ENCODE measurements at regions not wholly inside any gene's neighbourhood (a gene's known extent, or its start where the extent isn't known, plus 50 kb on each side); places are given as distances from the start of the nearest gene placed in this dataset.

DNA sequence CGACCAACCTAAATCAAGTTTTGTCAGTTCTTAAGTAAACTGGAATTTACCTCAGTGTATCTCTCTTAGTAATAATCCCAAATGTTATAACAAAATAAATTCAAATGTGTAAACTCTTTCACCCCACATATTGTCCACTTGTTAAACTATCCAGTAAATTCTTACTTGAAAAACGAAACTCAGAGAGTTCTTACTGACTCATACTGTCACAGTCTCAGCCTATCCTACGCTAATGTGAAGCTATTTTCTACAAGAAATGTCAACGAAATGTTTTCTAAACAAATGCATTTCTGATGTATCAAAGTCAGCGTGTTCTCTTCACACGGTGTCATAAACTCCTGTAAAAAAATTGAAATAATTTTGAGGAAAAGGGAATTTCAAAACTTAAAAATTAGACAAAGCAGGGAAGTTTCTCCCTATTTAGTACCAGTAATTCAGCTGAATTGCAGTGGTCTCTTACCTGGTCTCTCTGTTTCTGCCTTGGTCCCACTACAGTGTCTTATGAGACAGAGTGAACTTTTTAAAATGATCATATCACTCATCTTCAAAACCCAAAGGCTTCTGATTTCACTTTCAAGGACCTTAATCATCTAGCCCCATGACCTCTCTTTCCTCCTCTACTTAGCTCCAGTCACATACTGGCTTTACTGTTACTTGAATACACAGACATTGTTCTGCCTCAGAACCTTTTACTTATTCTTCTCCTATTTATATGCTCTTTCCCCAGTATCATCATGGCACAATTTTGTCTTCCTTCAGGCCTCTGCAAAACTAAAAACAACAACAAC, 63.3 kb downstream of the DCAF8L1 start:
- TF ChIP-seq, protein P1, sequence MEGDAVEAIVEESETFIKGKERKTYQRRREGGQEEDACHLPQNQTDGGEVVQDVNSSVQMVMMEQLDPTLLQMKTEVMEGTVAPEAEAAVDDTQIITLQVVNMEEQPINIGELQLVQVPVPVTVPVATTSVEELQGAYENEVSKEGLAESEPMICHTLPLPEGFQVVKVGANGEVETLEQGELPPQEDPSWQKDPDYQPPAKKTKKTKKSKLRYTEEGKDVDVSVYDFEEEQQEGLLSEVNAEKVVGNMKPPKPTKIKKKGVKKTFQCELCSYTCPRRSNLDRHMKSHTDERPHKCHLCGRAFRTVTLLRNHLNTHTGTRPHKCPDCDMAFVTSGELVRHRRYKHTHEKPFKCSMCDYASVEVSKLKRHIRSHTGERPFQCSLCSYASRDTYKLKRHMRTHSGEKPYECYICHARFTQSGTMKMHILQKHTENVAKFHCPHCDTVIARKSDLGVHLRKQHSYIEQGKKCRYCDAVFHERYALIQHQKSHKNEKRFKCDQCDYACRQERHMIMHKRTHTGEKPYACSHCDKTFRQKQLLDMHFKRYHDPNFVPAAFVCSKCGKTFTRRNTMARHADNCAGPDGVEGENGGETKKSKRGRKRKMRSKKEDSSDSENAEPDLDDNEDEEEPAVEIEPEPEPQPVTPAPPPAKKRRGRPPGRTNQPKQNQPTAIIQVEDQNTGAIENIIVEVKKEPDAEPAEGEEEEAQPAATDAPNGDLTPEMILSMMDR (optimal IDR thresholded peaks at IDR 0.05 in 1 of 3, IDR thresholded peaks at IDR 0.05 in 1 of 3, conservative IDR thresholded peaks at IDR 0.05 in 1 of 3; ENCODE audit: extremely low read depth in 1 of 3, insufficient read depth in 2 of 3, low read length in 3 of 3) = no peak
- no peak for TF ChIP-seq EZH2 (IDR thresholded peaks at IDR 0.05; ENCODE audit: low read length)
